Endothelial cell of umbilical vein (primary cell): ENCODE measurements at regions not wholly inside any gene's neighbourhood (a gene's known extent, or its start where the extent isn't known, plus 50 kb on each side); places are given as distances from the start of the nearest gene placed in this dataset.

Experiments
- EZH2 ChIP-seq: IDR thresholded peaks from 2 replicates; pipeline ENCODE4 v1.6.1; 2012; ENCODE audit warnings: borderline replicate concordance, low read depth, mild to moderate bottlenecking, moderate library complexity, low read length, inconsistent platforms; ENCODE audit not compliant: severe bottlenecking
- POLR2AphosphoS5 ChIP-seq: IDR thresholded peaks from 2 replicates; pipeline ENCODE4 v1.6.1; 2012; ENCODE audit warnings: low read depth, mild to moderate bottlenecking, control low read depth, low read length, moderate library complexity; ENCODE audit not compliant: insufficient read depth

DNA sequence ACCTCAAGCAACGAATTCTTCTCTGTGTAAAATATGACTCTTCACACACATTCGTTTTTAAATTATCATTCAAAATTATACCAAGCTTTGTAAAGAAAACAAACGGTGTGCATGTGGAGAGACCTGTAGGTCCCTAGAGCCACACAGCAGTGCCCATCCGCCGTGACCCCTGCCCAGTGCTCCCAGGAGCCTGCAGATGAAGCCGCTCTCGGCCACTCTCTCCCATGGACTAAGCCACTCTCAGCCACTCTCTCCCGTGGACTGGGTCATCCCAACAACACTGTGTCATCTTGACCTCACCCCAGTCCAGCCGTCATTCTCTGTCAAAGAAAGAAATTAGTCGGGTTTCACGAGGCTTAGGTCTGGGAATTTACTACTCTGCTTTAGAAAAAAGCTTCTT lies 391.6 kb downstream of the BRD1 start:
- TF ChIP-seq EZH2 (no peak), POLR2AphosphoS5 (no peak)
